HG03064 (cell line): ENCODE measurements at regions not wholly inside any gene's neighbourhood (a gene's known extent, or its start where the extent isn't known, plus 50 kb on each side); places are given as distances from the start of the nearest gene placed in this dataset.

Experiments used
- ATAC-seq: cut with Tn5 transposase; IDR thresholded peaks from one replicate; pipeline ENCODE4 v1.9.1; 2021; ENCODE audit warnings: low read depth; ENCODE audit not compliant: unreplicated experiment

DNA sequence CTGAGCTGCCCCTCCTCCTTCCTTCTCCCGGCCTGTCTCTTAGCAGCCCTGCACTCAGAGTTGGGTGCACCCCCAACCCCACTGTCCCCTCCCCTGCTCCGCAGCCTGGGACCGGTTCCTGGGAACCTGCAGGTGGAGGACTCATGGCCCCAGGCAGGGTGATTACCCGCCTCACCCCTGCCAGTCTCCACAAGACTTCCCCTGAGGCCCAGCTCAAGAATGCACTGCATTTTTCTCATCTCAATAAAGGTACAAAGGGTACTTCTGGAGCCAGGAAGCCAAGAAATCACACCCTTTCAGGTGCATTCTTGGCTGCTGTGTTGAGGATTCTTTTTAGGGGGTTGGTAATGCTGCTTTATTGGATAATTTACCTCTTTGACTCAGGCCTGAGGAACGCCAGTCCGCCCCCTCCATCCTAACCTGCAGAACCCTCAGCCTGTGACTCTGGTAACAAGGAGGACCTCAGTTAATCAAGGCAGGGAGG lies 126.3 kb upstream of the TMPRSS2 start:
- ATAC-seq, result no peak

DNA sequence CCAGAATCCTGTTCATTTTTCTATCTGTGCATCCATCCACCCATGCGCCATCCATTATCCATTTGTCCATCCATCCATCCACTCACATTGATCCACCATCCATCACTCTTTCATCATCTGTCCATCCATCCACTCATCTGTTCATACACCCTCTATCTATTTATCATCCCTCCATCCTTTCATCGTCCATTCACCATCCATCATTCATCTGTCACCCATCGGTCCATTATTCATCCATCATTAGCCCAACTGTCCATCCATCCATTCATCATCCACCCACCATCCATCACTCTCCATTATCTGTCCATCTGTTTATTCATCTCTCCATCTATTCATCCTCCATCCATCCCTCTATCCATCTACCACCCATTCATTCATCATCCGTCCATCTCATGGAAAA lies 125.7 kb upstream of the TMPRSS2 start:
- no peak for ATAC-seq

DNA sequence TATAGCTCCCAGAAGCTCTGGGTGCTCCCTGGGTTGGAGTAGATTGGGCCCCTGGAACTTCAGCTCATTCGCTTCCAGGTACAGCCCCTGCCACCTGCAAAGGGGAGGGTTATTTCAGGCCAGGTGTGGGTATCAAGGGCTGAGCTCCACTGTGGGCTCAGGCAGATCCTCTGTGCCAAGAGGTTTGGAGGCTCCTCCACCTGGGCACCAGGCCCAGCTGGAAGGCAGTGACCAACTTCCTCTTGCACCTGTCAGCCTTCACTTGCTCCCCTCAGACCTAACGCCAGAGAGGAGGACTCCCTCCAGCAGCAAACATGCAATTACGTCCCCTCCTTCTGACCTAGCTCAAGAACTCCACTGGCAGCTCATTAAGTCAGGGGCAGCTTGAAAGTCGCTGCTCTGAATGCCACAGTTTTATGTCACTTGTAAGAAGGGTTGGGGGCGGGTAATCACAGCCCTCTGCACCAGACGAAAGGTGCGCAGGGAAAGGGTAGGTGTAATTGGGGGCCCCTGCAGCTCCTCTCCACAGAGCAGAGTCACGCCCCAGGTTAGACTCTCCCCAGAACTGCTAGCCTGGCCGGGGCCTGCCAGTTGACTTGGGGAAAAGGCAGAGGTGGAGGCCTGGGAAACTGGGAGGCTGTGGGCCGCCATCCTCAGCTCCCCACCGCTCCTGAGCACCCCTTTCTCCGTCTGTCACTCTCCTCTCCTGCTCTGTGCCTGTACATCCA lies 125.0 kb upstream of the TMPRSS2 start:
- ATAC-seq, result no peak

DNA sequence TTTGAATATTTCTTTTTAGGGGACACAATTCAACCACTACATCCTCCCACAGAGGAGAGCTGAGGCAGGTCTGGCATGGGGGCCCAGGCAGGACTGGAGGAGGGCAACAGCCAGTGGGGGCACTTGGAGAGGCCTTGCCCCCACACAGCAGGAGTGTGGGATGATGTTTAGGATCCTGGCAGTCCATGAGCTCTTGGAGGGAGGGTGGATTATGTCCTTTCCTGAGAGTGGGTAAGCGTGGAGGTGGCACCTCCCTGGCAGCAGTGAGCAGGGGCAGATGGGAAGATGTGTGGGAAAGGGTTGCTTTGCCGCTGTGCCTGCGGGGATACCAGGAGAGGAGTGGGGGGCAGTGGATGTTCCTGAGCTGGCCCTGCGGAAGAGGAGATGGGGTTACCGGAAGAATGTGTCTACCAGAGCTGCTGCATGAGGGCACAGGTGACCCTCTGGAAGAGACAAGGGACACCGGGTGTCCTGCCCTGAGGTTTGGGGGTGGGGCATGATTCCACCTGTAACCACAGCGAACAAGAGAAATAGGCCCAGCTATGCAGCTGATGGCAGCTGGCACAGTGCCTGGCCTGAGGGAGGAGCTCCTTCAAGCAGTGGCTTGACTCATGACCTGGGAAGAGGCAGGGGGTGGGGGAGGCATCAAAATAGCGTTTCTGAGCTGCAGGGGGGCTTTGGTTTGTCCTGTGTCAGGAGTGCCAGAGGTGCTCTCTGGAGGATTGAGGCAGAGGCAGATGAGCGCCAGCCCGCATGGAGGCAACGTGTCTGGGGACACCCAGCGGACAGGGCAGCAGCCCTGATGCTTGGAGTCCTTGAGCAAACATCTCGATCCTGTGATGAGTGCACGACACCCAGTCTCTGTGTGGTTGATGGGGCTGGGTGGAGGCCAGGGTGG lies 123.9 kb upstream of the TMPRSS2 start:
- ATAC-seq, result no peak

DNA sequence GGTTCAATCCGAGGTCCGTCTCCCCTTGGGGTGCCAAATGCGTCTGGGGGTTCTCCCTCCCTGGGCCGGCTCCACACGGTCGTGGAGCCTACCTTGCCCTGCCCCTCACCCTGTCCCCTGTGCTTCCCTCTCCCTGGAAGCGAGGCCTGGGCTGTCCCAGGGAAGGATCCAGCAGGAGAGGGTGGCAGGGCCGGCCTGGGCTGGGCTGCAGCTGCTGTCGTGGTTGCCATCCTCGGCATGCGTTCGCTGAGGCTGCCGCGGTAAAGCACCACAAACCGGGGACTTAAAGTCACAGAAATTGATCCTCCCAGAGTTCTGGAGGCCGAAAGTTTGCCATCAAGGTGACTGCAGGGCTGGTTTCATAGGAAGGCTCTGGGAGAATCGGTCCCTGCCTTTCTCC lies 123.0 kb upstream of the TMPRSS2 start:
- ATAC-seq, result no peak

DNA sequence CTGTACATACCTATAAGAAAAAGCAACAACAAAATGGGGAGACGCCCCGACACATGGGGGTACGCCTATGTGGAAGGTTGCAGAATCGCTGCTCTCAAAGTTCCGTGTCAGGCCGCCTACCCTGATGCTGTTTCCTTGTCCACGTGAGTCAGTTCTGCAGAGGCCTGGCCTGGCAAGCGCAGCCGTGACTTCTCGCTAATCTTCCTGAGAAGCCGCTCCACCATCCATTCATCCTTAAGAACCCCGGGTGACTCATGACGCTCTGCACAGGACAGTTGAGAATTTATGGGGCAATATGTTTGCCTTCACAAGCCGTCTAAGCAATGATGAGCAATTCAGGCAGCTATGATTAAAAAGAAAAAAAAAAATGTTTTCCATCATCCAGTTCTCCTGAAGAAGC lies 122.3 kb upstream of the TMPRSS2 start:
- ATAC-seq, result no peak

DNA sequence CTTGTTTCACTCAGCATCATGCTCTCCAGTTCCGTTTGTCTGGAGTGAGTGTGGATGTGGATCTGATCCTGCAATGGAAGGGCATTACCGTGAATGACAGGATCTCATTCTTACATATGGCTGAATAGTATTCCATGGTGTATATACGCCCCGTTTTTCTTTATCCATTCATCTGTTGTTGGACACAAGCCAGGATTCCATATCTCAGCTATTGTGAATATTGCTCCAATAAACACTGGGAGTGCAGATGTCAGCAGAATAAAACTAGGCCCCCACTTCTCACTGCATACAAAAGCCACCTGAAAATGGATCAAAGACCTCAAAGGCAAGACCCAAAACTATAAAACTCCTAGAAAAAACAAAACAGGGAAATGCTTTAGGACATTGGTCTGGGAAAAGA lies 120.3 kb upstream of the TMPRSS2 start:
- no peak for ATAC-seq

DNA sequence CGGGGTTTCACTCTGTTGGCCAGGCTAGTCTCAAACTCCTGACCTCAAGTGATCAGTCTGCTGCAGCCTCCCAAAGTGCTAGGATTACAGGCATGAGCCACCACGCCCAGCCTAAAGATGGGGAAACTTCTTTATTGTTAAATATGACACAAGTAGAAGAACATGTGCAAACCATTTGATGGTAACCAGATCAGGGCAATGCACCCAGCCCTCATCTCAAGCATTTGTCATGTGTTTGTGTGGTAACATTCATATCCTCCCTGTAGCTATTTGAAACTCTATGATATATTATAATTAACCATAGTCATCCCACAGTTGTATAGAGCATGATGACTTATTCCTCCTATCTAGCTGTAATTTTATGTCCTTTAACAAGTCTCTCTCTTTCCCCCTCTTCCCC lies 119.5 kb upstream of the TMPRSS2 start:
- no peak for ATAC-seq

DNA sequence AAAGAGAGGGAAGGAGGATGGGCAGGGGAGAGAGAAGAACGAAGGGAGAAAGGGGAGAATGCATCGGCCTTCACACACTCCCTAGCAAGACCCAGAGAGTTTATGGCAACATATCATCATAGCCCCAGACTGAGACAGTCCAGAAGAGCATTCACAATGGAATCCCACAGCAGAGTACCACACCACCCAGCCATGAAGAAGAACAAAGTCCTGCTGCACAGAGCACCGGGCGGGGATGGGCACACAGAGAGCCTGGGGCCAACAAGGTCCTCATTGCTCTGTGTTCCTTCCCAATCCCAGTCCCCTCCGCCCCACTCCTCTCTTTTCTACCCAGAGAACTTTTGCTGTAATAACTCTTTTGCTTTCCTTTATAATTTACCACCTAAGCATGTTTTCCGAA lies 118.1 kb upstream of the TMPRSS2 start:
- no peak for ATAC-seq

DNA sequence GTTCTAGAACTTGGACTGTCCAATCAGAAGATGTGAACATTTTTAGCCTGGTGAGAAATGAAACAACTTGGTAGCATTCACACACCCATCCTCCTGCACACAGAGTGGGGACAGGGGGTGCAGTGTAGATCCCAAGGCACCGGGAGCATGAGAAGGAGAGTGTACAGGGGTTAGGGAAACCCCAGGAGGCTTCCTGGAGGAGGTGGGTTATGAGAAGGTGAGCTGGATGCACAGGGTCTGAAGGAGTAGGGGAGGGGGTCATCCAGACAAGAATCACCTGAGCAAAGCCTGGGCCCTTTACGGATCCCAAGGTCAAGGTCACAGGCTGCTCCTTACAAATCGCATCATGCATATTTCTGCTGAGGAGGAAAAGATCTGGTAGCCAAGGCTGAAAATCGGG lies 117.5 kb upstream of the TMPRSS2 start:
- ATAC-seq, result no peak

DNA sequence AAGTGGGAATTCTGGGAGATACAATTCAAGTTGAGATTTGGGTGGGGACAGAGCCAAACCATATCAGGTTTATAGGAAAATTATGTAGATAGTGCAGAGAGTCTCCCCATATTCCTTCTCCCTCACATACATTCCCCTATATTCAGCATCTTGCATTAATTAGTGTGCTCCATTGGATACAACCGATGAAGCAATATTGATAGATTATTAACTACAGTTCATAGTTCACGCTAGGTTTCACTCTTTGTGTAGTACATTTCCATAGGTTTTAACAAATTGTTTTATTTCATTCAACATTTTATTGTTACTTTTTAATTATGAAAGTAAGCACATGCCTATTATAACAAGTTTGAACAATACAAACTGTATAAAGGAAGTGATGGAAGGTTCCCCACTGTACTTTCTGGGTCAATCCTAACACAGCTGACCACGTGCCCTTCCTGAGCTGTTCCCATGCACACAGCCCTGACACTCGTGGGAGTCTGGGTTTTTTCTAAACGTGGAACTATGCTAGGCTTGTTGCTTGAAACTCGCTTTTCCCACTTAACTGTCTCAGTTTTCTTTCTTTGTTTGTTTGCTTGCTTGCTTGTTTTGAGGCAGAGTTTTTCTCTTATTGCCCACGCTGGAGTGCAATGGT lies 116.8 kb upstream of the TMPRSS2 start:
- no peak for ATAC-seq

DNA sequence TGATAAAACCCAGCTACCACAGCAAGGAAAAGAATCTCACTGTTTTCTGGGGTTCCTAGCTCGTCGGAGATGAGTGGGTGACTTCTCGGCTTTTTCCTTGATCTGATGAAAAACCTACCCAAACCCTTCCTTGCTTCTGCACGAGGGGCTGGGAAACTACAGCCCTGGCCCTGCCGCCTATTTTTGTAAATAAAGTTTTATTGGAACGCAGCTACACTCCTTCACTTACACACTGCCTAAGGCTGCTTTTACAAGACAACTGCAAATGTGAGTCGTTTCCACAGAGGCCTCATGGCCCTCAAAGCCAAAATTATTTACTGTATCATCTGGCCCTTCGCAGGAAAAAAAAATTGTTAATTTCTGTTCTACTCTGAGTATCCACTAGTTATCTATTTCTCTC lies 116.0 kb upstream of the TMPRSS2 start:
- no peak for ATAC-seq

DNA sequence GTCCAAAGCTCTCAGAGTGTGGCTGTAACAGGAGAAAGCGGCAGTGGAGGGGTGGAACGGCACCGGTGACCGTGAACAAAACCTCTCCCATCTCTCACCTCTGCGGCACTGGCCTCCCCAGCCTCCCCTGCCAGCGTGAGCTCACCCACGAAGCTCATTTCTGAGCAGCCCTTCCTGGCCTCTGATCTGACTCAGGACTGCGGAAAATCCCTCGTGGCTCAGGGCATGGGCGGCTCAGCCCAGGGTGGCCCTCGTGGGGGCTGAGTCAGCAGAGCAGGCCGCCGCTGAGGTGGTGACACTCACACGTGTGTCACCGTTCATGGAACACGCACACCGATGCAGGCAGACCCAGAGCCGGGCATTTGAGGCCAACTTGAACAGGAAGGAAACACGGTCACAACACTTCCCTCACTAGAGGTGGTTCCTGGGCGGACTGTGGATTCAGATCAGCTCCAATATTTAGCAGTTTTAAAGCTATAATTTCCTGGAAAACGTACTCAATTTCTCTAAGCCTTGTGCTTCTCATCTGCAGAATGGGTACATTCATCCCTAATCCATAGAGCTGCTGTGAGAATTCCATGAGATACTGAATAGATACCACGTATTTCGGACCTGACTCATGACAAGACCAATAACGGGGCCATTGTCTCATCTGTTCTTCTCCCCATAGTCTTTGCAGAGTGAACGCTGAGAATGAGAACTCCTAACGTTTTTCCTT lies 115.0 kb upstream of the TMPRSS2 start:
- ATAC-seq, result no peak

DNA sequence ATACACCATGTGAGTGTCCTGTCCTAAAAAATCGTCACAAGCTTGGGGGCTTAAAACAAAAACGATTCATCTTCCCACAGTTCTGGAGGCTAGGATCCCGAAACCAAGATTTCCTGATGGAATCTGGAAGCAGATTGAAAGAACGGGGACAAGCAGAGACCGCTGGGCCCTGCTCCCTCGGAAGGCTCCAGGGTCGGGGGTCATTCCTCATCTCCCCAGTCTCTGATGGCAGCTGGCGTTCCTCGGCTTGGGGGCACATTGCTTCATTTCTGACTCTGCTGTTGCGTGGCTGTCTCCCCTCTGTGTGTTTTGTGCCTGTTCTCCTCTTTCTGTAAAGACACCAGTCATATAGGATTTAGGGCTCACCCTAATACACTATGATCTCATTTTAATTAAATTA lies 114.2 kb upstream of the TMPRSS2 start:
- ATAC-seq, result no peak

DNA sequence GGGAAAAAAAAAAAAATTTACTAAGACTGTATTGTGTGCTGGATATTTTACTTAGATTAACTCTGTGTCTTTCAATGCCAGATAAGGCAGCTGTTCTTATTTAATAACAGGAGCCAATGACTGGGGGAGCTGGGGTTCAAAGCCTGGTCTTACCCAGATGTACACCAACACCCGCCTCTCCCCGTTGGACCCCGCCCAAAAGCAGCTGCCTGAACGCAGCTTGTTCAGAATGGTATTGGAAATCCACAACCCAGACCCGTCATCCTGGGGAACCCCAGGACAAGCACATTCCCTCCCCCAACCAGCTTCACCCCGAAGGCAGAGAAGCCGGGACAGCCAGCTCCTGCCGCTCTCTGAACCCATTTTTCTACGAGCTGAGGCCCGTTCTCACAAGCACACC lies 113.6 kb upstream of the TMPRSS2 start:
- ATAC-seq, result no peak

DNA sequence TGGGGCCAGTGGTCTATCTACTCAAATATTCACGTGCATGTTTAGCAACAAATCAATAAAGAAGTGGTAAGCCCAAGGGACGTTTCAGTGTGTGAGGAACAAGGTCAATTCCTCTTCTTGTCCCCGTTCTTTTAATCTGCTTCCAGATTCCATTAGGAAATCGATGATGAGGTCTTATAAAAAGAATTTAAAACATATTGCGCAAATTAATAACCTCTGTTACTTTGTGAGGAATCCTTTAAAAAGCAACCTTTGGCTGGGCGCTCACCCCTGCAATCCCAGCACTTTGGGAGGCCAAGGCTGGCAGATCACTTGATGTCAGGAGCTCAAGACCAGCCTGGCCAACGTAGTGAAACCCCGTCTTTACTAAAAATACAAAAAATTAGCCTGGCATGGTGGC lies 113.0 kb upstream of the TMPRSS2 start:
- no peak for ATAC-seq

DNA sequence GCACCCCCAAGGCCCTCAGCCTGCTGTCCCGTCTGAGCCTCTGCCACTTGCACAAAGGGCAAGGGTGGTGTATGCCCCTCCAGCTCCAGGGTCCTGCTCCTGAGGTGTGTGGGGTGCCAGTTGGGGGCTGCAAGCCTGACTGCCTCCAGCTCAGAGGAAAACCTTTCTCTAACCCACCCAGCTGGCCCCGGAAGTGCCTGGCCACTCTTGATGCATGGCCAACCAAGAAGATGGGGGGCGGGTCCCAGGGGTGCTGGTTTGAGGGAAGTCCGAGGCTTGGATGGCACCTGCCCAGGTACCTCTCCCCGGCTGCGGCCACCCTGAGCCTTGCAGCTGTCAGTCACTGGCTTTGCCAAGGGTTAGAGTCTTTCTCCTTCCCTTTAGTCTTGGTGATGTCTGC lies 112.6 kb upstream of the TMPRSS2 start:
- ATAC-seq, result no peak

DNA sequence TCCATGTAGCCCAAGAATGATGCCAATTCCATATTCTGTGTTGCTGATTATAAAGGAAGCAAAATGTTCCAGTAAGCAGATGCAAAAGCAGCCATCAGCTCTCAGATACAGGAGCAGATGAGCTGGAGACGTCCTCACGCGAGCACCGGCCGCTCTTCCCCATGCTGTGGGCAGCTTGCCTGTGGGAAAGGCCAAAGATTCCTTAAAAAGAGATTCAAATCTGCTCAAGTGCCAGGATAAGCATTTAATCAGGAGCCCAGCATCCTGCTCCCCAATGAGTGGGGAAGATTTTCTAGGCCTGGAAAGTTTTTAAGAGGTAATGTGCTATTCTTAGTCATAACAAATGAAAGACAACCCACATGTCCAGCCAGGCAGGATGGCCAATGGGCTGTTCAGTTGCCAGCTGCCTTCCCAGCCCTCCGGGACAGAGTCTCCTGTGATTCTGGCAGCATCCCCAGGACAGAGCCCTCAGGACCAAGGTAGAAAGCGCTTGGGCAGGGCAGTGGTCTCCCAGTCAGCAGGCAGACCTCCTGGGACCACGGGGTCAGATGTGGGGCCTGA lies 108.2 kb upstream of the TMPRSS2 start:
- ATAC-seq, result no peak

DNA sequence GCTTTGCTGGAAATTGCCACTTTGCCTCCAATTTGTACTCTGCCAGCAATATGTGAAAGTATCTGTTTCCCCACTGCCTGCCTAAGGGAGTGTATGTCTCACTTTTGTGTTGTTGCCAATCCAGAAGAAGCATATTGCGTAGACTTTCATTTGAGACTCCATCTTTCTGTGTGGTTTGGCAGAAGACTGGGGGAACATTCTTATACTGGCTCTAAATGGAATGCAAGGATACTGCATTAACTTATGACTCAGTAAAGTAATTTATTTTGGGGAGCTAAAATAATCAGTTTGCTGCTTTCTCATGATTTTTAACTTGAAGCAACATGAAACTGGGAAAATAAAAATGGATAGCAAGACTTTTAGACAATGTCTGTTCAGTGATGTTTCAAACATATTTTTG lies 107.7 kb upstream of the TMPRSS2 start:
- no peak for ATAC-seq

DNA sequence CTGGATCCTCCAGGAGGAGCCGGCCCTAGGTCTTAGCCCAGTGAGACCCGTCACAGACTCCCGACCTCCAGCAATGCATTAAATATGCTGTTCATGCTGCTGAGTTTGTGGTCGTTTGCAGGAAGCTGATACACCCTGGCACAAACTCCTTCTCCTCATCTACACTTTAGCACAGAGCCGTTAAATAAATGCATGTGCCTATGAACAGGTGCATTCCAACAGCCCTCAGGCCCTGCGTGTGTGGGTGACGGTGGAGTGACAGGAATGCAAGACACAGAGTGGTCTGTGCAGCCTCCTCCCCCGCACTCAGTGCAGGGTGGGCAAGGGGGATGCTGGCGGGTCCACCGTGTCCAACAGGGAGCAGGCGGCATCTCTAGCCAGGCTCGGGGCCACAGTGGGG lies 106.6 kb upstream of the TMPRSS2 start:
- ATAC-seq, result no peak

DNA sequence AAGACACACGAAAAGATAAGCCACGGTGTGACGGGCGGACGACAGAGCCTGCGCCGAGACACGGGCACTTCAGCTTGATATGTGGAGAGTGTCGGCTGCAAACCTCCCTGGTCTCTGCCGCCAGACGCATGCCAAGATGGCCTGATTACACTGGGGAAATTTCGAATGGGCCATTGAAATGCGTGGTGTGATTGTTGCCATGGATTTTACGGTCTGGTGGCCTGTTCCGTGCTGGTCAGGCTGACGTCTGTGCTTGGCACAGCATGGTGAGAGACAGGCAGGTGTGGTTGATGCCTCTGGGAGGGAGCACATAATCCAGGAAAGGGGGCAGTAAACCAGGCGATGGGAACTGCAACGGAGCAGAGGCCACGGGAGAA lies 105.6 kb upstream of the TMPRSS2 start:
- no peak for ATAC-seq
